ENCODE measurements at regions not wholly inside any gene's neighbourhood (a gene's known extent, or its start where the extent isn't known, plus 50 kb on each side); places are given as distances from the start of the nearest gene placed in this dataset.

GRCh38 chr15:69926721-69927120 lies 171.0 kb downstream of the TLE3 start:
- TF ChIP-seq, protein P1, sequence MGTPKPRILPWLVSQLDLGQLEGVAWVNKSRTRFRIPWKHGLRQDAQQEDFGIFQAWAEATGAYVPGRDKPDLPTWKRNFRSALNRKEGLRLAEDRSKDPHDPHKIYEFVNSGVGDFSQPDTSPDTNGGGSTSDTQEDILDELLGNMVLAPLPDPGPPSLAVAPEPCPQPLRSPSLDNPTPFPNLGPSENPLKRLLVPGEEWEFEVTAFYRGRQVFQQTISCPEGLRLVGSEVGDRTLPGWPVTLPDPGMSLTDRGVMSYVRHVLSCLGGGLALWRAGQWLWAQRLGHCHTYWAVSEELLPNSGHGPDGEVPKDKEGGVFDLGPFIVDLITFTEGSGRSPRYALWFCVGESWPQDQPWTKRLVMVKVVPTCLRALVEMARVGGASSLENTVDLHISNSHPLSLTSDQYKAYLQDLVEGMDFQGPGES (IDR thresholded peaks at IDR 0.05; ENCODE audit: low read depth, low read length) = no peak
- no peak for TF ChIP-seq RFX5 (IDR thresholded peaks at IDR 0.05; ENCODE audit: low read length)
- TF ChIP-seq, protein P2, sequence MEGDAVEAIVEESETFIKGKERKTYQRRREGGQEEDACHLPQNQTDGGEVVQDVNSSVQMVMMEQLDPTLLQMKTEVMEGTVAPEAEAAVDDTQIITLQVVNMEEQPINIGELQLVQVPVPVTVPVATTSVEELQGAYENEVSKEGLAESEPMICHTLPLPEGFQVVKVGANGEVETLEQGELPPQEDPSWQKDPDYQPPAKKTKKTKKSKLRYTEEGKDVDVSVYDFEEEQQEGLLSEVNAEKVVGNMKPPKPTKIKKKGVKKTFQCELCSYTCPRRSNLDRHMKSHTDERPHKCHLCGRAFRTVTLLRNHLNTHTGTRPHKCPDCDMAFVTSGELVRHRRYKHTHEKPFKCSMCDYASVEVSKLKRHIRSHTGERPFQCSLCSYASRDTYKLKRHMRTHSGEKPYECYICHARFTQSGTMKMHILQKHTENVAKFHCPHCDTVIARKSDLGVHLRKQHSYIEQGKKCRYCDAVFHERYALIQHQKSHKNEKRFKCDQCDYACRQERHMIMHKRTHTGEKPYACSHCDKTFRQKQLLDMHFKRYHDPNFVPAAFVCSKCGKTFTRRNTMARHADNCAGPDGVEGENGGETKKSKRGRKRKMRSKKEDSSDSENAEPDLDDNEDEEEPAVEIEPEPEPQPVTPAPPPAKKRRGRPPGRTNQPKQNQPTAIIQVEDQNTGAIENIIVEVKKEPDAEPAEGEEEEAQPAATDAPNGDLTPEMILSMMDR (IDR thresholded peaks at IDR 0.05) = no peak

Measured in SK-N-SH (cell line).